T-helper 2 cell treated with Interferon-gamma antibody and Interleukin-4, amounts not matched to agents 5 μg/mL and 100 μg/mL, for 36 hours (primary cell): ENCODE measurements at regions not wholly inside any gene's neighbourhood (a gene's known extent, or its start where the extent isn't known, plus 50 kb on each side); places are given as distances from the start of the nearest gene placed in this dataset.
A peak's percentile ranks its signal among the peaks of the same experiment; 100 is the strongest.
"Not testable (repeated sequence)": the region's sequence is repeated elsewhere in the genome, so short reads cannot be mapped to it uniquely, and the experiment has no call there.

Experiments used
- DNase-seq: peaks from one replicate; pipeline ENCODE4 v3.0.0; 2021; ENCODE audit warnings: low spot score
- H3K27ac Mint-ChIP-seq: one replicate; pipeline ENCODE4 v1.8.0; 2021; ENCODE audit warnings: mild to moderate bottlenecking, mixed read lengths
- H3K27me3 Mint-ChIP-seq: one replicate; pipeline ENCODE4 v1.8.0; 2021; ENCODE audit warnings: low read depth, mixed read lengths
- H3K36me3 Mint-ChIP-seq: one replicate; pipeline ENCODE4 v1.8.0; 2021; ENCODE audit warnings: low read depth, mixed read lengths
- H3K4me1 Mint-ChIP-seq: one replicate; pipeline ENCODE4 v1.8.0; 2021; ENCODE audit warnings: low read depth, mixed read lengths
- H3K4me3 Mint-ChIP-seq: one replicate; pipeline ENCODE4 v1.8.0; 2022; ENCODE audit warnings: mild to moderate bottlenecking, moderate library complexity, mixed read lengths
- H3K9me3 Mint-ChIP-seq: one replicate; pipeline ENCODE4 v1.8.0; 2021; ENCODE audit warnings: mixed read lengths

DNA sequence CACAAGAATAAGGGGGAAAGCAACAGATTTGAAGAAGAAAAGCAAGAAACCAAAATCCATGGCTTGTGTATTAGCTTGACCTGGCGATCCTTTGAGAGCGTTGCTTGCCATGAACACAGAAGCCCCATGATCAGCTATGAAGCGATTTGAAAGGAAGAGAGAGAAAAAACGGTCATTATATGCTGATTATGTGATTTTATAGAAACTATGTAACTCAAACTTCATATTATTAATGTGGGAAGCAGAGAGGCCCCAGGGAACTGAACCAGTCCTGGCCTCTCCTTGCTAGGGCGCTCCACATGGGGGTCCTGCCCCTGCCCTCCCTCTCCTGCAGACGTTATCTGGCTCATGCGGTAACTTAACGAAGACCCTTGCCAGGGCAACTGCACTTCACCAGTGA, 306.1 kb upstream of the ADARB2 start:
- Mint-ChIP-seq H3K36me3 (no peaks in the 10 kb centered on the region), H3K27me3 (no peaks in the 10 kb centered on the region), H3K27ac (no peak overlapping the region), H3K4me3 (no peak overlapping the region), H3K4me1 (no peaks in the 10 kb centered on the region), H3K9me3 (no peaks in the 10 kb centered on the region)
- no peak for DNase-seq

DNA sequence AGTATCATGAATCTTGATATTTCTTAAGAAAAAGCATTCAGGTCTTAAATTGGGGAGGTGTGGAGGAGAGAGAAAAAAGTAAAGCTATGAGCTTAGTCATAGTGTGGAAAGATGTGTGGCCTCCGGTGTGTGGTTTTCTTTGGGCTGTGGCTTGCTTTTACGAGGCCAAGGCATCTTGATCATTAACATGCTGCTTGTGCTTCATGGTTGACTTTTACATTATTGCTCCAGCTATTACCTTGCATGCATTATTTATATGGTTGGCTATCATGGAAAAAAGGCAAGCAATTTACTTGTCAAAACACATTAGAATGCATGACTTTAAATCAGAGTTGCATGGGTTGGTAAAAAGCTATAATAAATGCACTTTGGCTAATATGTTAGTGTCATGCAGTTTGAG, 300.7 kb upstream of the ADARB2 start:
- Mint-ChIP-seq H3K27me3 (no peaks in the 10 kb centered on the region), H3K36me3 (no peaks in the 10 kb centered on the region)

DNA sequence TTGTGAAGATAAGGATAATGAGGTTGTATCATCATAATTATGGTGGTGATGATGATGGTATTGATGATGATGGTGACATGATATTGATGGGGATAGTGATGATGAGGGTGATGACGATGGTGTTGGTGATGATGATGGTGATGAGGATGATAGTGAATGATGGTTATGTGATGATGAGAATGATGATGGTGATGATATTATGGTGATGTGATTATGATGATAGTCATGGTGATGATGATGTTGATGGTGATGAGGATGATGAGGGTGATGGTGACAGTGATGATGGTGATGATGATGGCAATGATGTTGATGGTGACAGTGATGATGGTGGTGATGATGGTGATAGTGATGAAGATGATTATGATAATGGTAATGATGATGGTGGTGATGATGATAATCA, 299.9 kb upstream of the ADARB2 start:
- DNase-seq = no peak
- peaks cover 8% of the 10 kb centered on the region for H3K9me3 Mint-ChIP-seq
- no peak overlapping the region for H3K4me3 Mint-ChIP-seq
- no peaks in the 10 kb centered on the region for H3K36me3 Mint-ChIP-seq
- no peaks in the 10 kb centered on the region for H3K4me1 Mint-ChIP-seq
- no peaks in the 10 kb centered on the region for H3K27me3 Mint-ChIP-seq
- no peak overlapping the region for H3K27ac Mint-ChIP-seq

More for the DNA sequence above, 300.7 kb upstream of the ADARB2 start:
- Mint-ChIP-seq H3K9me3 (peaks cover 8% of the 10 kb centered on the region), H3K4me1 (no peaks in the 10 kb centered on the region), H3K4me3 (no peak overlapping the region), H3K27ac (no peak overlapping the region)
- peak; percentile 13 for DNase-seq

DNA sequence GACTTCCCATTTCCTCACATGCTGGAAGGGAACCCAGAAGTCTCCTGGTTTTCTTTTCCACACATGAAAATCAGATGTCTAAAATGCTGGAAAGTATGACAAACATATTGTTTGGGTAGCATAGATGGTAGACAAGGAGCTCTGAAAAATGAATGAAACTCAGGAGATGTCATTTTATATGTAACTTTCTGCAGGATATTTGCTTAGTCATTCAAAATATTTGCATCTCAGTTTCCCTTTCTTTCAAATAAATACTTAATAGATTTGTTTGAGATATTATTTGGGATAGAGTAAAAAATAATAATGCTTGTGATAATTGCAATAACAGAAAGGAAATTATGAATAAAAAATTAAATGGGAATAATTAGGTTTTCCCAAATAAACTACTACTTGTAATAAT, 298.9 kb upstream of the ADARB2 start:
- no peak overlapping the region for H3K27ac Mint-ChIP-seq
- DNase-seq = no peak
- H3K4me3 Mint-ChIP-seq = no peak overlapping the region
- no peaks in the 10 kb centered on the region for H3K36me3 Mint-ChIP-seq
- H3K4me1 Mint-ChIP-seq = no peaks in the 10 kb centered on the region
- H3K9me3 Mint-ChIP-seq = peaks cover 8% of the 10 kb centered on the region
- H3K27me3 Mint-ChIP-seq = no peaks in the 10 kb centered on the region

DNA sequence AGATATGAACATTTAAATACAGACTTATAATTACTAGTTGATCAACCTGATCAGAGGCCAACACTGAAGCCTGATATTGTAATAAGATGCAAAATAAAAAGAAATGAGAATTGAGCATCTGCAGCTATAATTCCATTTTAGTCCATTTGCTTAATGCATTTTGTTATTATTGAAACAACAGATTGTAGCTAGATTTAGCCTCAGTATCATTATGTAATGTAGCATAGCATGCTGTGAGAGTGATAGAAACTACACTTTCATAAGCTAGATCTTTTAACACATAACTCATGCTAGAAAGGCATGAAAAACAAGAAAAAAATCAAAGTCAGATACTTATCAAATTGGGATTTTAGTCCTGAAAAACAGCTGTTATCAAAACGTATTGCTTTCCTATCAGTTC, 292.7 kb upstream of the ADARB2 start:
- peaks cover 3% of the 10 kb centered on the region for H3K9me3 Mint-ChIP-seq
- no peak overlapping the region for H3K27ac Mint-ChIP-seq
- no peaks in the 10 kb centered on the region for H3K4me1 Mint-ChIP-seq
- no peaks in the 10 kb centered on the region for H3K36me3 Mint-ChIP-seq
- no peaks in the 10 kb centered on the region for H3K27me3 Mint-ChIP-seq
- H3K4me3 Mint-ChIP-seq = no peak overlapping the region
- no peak for DNase-seq

DNA sequence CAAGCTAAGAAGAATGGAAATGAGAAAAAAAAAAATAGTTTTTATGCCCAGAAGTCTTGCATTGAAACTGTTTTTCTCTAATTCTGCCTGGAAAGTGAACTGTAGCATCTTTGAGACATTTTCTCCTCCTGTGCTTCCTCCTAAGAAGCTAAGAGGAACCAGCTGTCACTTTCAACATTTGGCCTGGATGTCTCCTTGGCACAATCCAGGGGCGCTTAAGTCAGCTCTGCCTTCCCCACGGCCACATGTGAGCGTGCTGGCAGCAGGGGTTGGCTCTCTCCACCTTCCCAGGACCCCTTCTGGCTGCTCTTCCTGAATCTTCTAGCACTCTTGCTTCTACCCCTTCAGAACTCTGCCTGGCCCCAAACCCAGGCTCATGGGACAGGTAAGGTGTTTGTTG, 289.6 kb upstream of the ADARB2 start:
- Mint-ChIP-seq H3K4me3 (no peak overlapping the region), H3K4me1 (no peaks in the 10 kb centered on the region), H3K27ac (no peak overlapping the region), H3K36me3 (no peaks in the 10 kb centered on the region), H3K9me3 (no peaks in the 10 kb centered on the region), H3K27me3 (no peaks in the 10 kb centered on the region)
- DNase-seq = no peak

DNA sequence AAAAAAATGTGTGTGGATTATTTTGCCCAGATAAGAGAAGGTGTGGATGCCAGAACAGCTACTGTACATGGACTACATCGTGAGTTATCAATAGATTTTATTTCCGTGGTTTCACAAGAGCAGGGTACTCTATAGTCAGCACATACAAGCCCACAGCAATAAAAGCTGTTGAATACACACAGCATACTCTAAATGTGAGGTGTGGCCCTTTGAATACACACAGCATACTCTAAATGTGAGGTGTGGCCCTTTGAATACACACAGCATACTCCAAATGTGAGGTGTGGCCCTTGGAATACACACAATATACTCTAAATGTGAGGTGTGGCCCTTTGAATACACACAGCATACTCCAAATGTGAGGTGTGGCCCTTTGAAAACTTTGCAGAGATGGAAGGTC, 287.4 kb upstream of the ADARB2 start:
- not testable (repeated sequence) for H3K27ac Mint-ChIP-seq, H3K9me3 Mint-ChIP-seq, H3K36me3 Mint-ChIP-seq, H3K4me1 Mint-ChIP-seq, H3K27me3 Mint-ChIP-seq, DNase-seq, H3K4me3 Mint-ChIP-seq

DNA sequence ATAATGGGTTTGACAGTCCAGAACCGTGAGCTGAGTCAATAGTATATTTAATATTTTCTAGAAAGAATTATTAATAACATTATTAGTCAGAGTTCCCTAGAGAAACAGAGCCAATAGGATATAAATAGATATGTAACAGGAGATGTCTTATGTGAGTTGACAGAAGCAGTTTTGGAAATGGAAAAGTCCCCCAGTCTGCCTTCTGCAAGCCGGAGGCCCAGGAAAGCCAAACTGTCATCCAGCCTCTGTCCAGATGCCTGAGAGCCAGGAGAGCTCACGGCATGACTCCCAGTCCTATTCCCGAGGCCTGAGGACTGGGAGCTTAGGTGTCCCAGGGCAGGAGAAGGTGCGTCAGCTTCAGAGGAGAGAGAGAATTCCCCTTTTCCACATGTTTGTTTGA, 286.4 kb upstream of the ADARB2 start:
- H3K9me3 Mint-ChIP-seq = no peaks in the 10 kb centered on the region
- no peak overlapping the region for H3K4me3 Mint-ChIP-seq
- no peaks in the 10 kb centered on the region for H3K27me3 Mint-ChIP-seq
- no peaks in the 10 kb centered on the region for H3K4me1 Mint-ChIP-seq
- no peak for DNase-seq
- H3K36me3 Mint-ChIP-seq = no peaks in the 10 kb centered on the region
- H3K27ac Mint-ChIP-seq = no peak overlapping the region

DNA sequence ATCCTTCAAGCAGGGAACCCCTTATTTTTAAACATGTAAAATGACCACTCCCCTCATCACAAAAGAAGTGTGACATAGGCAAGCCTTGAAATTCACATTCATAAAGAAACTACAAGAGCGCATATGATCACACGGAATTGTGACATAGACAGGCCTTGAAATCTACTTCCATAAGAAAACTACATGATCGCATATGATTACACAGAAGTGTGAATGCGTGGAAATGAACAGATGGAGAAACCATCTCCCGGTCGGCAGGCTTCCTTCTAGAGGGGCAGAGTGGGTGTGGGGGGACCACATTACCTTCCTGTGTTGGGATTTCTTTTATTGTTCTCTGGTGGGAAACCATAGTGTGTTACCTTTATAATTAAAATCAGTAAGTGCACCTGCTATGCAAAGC, 285.1 kb upstream of the ADARB2 start:
- H3K4me1 Mint-ChIP-seq = no peaks in the 10 kb centered on the region
- no peaks in the 10 kb centered on the region for H3K36me3 Mint-ChIP-seq
- H3K27me3 Mint-ChIP-seq = no peaks in the 10 kb centered on the region
- DNase-seq = no peak
- no peaks in the 10 kb centered on the region for H3K9me3 Mint-ChIP-seq
- H3K27ac Mint-ChIP-seq = no peak overlapping the region
- H3K4me3 Mint-ChIP-seq = no peak overlapping the region

DNA sequence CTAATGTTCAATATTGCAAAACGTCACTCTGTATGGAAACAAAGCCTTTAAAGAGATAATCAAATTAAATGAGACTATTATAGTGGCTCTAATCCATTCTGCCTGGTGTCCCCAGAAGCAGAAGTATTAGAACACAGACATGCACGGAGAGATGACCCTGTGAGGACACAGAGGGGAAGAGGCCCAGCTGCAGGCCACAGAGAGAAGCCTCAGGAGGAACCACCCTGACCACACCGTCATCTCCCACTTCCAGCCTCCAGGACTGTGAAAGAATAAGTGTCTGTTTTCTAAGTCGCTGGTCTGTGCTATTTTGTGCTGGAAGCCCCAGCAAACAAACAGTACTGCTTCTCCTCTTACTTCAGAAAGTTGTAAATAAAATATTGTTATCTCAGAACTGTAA, 283.5 kb upstream of the ADARB2 start:
- Mint-ChIP-seq H3K4me1 (no peaks in the 10 kb centered on the region), H3K4me3 (no peak overlapping the region), H3K27ac (no peak overlapping the region), H3K9me3 (no peaks in the 10 kb centered on the region), H3K27me3 (no peaks in the 10 kb centered on the region), H3K36me3 (no peaks in the 10 kb centered on the region)
- DNase-seq = no peak

DNA sequence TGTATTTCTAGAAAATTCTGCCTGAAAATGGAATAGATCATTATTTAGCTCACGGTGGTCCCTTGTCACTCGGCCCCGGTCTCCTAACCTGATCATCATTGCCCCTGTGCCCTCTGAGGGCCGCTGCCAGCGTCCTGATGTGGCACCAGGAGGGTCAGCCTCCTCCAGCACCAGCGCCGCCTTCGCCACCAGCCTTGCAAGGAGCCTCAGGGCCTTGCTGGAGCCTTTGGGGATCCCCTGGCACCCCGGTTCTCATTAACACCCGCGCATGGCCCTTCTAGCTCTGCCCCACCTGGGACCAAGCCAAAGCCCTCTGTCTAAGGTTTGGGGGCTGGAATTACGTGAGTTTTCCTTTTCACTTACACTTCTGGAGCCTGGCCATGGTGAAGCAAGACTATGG, 282.5 kb upstream of the ADARB2 start:
- no peaks in the 10 kb centered on the region for H3K36me3 Mint-ChIP-seq
- no peaks in the 10 kb centered on the region for H3K27me3 Mint-ChIP-seq
- H3K4me3 Mint-ChIP-seq = no peak overlapping the region
- DNase-seq = no peak
- H3K9me3 Mint-ChIP-seq = no peaks in the 10 kb centered on the region
- no peaks in the 10 kb centered on the region for H3K4me1 Mint-ChIP-seq
- no peak overlapping the region for H3K27ac Mint-ChIP-seq

DNA sequence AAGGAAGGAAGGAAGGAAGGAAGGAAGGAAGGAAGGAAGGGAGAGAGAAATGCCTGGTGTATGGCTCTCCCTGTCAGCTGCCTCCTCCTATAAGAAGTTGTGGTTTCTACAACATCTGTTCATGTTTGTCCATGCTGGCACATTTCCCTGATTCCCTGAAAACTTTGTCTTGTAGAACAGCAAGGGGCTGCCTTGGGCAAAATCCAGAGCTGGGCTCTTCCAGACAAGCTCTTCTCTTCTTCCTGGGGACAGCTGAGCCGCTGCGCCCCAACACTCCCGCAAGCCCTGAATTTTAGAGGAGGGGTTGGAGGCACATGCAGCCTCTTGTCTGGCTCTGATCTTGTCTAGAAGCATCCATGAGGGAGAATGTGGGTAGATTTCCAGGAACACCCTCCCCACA, 282.0 kb upstream of the ADARB2 start:
- Mint-ChIP-seq H3K27ac (no peak overlapping the region), H3K36me3 (no peaks in the 10 kb centered on the region), H3K4me3 (no peak overlapping the region), H3K4me1 (no peaks in the 10 kb centered on the region), H3K9me3 (no peaks in the 10 kb centered on the region), H3K27me3 (no peaks in the 10 kb centered on the region)
- no peak for DNase-seq

DNA sequence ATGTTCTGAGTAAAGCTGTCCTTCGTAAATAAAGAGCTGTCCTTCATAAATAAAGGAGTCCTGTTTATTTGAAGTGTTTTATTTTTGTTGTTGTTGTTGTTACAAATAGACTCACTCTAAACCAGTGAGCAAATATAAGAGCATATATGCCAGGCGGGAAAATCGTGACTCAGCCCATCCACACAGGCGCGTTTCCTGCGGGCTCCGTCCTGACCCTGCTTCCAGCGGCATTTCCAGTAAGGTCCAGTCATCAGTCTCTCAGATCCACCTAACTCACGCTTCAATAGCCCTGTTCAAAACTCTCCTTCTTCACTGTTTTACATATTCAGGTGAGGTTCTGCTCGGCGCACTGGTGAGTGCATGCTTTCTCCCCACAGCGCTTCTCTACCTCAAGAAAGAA, 277.2 kb upstream of the ADARB2 start:
- no peaks in the 10 kb centered on the region for H3K36me3 Mint-ChIP-seq
- H3K27me3 Mint-ChIP-seq = no peaks in the 10 kb centered on the region
- H3K4me3 Mint-ChIP-seq = no peak overlapping the region
- no peaks in the 10 kb centered on the region for H3K9me3 Mint-ChIP-seq
- no peaks in the 10 kb centered on the region for H3K4me1 Mint-ChIP-seq
- no peak overlapping the region for H3K27ac Mint-ChIP-seq
- no peak for DNase-seq

DNA sequence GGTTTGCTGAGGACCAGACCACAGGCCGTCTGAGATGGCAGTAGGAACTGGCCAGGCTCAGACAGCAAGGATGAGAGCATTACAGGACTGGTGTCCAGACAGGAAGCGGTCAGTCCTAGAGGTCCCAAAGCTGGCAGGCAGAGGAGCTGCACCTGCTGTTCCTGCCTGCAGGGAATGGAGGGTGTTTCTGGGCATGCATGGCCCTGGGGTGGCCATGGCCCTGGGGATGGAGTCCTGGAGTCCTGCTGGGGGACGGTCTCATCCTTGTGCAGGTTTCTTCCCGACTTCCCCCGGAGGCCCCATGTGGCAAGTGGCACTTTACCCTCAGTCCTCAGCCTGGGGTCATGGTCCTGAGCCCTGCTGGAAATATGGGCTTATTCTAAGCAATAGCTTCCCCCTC, 274.9 kb upstream of the ADARB2 start:
- DNase-seq = no peak
- Mint-ChIP-seq H3K36me3 (no peaks in the 10 kb centered on the region), H3K27ac (no peak overlapping the region), H3K27me3 (no peaks in the 10 kb centered on the region), H3K4me1 (no peaks in the 10 kb centered on the region), H3K4me3 (no peak overlapping the region), H3K9me3 (no peaks in the 10 kb centered on the region)

DNA sequence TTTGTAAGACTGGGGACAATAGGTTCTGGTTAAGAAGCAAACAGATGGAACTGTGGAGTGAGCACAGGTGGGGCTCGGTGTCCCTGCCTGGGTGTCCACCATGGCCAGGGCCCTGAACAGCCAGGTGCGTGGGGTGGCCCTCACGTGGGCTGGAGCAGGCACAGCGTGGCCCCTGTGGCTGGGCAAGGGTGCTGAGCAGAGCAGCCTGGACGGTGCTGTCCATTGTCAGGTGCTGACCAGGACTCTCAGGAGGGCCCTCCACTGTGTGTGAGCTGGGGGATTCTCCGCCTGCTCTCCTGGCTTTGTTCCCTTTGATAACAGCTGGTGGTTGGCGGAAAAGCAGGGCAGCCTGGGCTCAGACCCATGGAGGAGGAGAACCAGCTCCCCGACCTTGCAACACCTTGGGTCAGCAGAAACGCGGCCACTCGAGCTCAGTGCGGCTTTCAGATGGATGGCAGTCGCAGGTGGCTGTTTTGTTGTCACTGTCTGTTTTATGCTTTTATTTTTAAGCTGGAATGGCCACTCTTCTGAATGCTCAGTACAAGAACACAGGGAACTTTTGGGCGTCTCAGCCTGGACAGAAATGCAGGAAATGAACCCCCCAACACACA, 273.9 kb upstream of the ADARB2 start:
- H3K27ac Mint-ChIP-seq = no peak overlapping the region
- no peak for DNase-seq
- no peak overlapping the region for H3K4me3 Mint-ChIP-seq
- no peaks in the 10 kb centered on the region for H3K27me3 Mint-ChIP-seq
- H3K9me3 Mint-ChIP-seq = no peaks in the 10 kb centered on the region
- no peaks in the 10 kb centered on the region for H3K4me1 Mint-ChIP-seq
- H3K36me3 Mint-ChIP-seq = no peaks in the 10 kb centered on the region
